ENCODE measurements at regions not wholly inside any gene's neighbourhood (a gene's known extent, or its start where the extent isn't known, plus 50 kb on each side); places are given as distances from the start of the nearest gene placed in this dataset.

DNA sequence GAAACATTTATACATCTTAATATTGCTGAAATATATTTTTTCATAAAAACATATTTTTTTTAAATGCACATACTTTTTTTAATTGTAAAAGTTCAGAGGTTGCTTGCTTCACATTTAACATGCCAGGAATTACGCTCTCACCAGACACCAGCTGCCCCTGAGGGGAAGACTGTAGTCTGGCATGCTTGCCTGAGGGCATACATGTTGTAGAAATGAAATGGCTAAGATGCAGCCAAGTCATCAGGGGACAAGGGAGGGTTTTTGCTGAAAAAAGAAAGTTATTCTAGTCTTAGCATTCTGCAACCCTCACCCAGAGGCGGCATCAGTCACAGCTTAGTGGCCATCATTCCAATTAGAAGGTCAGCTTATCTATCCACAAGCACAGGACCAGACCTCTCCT lies 426.7 kb upstream of the FTMT start:
- TF ChIP-seq CTCF (IDR thresholded peaks at IDR 0.05) (no peak), POLR2A (IDR thresholded peaks at IDR 0.05) (no peak)

Data from heart left ventricle (tissue), 13 donors.